ENCODE measurements at regions not wholly inside any gene's neighbourhood (a gene's known extent, or its start where the extent isn't known, plus 50 kb on each side); places are given as distances from the start of the nearest gene placed in this dataset.

DNA sequence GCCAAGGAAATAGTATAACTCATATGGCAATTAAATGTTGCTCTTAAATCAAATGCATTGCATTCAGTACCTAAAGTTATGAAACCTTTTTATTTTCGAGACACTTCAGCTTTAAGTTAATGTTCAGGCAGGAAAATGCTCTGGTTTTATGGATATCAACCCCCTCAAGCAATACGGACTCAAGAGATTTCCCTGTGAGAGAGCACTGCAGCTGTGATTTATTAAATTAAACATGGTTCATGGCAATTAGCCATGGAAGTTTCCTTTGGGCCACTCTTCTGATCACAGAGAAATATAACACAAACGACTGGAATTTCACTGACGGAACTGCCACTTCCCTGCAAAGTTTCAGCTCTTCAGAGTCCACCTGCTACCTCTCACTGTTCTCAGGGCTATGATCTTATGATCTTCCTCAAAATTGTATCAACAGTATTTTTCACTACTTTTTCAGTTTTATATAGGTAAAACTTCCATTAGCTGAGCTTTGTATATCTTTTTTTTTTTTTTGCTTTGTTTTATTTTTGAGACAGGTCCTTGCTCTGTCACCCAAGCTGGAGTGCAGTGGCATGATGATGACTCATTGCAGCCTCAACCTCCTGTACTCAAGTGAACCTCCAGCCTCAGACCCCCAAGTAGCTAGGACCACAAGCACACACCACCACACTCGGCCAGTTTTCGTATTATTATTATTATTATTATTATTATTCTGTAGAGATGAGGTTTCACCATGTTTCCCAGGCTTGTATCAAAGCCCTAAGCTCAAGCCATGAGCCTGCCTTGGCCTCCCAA lies 923.1 kb upstream of the TMPRSS15 start:
- TF ChIP-seq POLR2AphosphoS5 (IDR thresholded peaks at IDR 0.05) (no peak), POLR2A (IDR thresholded peaks at IDR 0.05) (no peak), EP300 (IDR thresholded peaks at IDR 0.05) (no peak)
- TF ChIP-seq, protein P1, sequence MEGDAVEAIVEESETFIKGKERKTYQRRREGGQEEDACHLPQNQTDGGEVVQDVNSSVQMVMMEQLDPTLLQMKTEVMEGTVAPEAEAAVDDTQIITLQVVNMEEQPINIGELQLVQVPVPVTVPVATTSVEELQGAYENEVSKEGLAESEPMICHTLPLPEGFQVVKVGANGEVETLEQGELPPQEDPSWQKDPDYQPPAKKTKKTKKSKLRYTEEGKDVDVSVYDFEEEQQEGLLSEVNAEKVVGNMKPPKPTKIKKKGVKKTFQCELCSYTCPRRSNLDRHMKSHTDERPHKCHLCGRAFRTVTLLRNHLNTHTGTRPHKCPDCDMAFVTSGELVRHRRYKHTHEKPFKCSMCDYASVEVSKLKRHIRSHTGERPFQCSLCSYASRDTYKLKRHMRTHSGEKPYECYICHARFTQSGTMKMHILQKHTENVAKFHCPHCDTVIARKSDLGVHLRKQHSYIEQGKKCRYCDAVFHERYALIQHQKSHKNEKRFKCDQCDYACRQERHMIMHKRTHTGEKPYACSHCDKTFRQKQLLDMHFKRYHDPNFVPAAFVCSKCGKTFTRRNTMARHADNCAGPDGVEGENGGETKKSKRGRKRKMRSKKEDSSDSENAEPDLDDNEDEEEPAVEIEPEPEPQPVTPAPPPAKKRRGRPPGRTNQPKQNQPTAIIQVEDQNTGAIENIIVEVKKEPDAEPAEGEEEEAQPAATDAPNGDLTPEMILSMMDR (IDR thresholded peaks at IDR 0.05) = no peak
